GM12891 (cell line): ENCODE measurements at regions not wholly inside any gene's neighbourhood (a gene's known extent, or its start where the extent isn't known, plus 50 kb on each side); places are given as distances from the start of the nearest gene placed in this dataset.

Experiments
- POLR2A ChIP-seq: IDR thresholded peaks from 2 replicates; pipeline ENCODE4 v1.6.1; 2011; ENCODE audit warnings: low read depth, low read length, control low read depth
- POLR2AphosphoS5 ChIP-seq: IDR thresholded peaks from 2 replicates; pipeline ENCODE4 v1.6.1; 2011; ENCODE audit warnings: low read depth, low read length, control low read depth

DNA sequence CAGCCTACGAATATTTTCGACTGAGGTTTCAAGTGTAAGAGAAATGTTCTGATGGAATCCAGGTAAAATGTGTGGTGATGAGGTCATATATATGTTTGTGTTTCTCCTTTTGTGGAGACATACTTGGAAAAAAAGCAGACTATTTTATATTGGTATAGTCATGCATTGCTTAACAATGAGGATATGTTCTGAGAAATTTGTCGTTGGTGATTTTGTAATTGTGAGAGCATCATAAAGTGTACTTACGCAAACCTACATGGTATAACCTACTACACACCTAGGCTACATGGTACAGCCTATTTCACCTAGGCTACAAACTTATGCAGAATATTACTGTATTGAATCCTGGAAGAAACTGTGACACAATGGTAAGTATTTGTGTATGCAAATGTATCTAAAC is 1849.9 kb upstream of the CELF4 start:
- TF ChIP-seq POLR2A (no peak), POLR2AphosphoS5 (no peak)
